Adrenal gland (tissue), 5 donors: ENCODE measurements at regions not wholly inside any gene's neighbourhood (a gene's known extent, or its start where the extent isn't known, plus 50 kb on each side); places are given as distances from the start of the nearest gene placed in this dataset.

Experiments
- CTCF ChIP-seq, 6 experiments: fragments of 450-650 bp in 4 of 6; fragments of 200-600 bp in 2 of 6; sonication (generic) in 1 of 6; IDR thresholded peaks; 1 replicate in 5 of 6; 2 replicates in 1 of 6; pipeline versions ENCODE4 v1.5.1 to v1.8.0; 2016 to 2021; ENCODE audit warnings: antibody characterized with exemption in 6 of 6, mild to moderate bottlenecking in 2 of 6, moderate library complexity in 1 of 6
- POLR2A ChIP-seq, 2 donors: fragments of 450-650 bp; IDR thresholded peaks; one replicate each; pipeline ENCODE4 v1.6.1; 2017; ENCODE audit warnings: antibody characterized with exemption in 2 of 2, mild to moderate bottlenecking in 2 of 2, moderate library complexity in 1 of 2
- donor health status: DM: no; HTN: no; CAD: no.

- TF ChIP-seq POLR2A (IDR thresholded peaks at IDR 0.05) (no peak), CTCF (IDR thresholded peaks at IDR 0.05) (no peak)
These were observed 66.9 kb upstream of the NGF start for GRCh38 chr1:115404911-115405310.
